ENCODE measurements at regions not wholly inside any gene's neighbourhood (a gene's known extent, or its start where the extent isn't known, plus 50 kb on each side); places are given as distances from the start of the nearest gene placed in this dataset.
"Not testable (repeated sequence)": the region's sequence is repeated elsewhere in the genome, so short reads cannot be mapped to it uniquely, and the experiment has no call there.

DNA sequence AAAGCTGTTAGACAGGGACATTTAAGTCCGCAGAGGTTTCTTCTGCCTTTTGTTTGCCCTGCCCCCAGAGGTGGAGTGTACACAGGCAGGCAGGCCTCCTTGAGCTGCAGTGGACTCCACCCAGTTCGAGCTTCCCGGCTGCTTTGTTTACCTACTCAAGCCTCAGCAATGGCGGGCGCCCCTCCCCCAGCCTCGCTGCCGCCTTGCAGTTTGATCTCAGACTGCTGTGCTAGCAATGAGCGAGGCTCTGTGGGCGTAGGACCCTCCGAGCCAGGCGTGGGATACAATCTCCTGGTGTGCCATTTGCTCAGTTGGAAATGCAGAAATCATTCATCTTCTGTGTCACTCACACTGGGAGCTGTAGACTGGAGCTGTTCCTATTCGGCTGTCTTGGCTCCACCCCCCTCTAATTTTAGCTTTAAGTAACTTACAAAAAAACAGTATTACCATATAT lies 171.5 kb downstream of the PLCE1 start:
- H3K4me3 Mint-ChIP-seq, H3K4me1 Mint-ChIP-seq, H3K27me3 Mint-ChIP-seq: not testable (repeated sequence)

DNA sequence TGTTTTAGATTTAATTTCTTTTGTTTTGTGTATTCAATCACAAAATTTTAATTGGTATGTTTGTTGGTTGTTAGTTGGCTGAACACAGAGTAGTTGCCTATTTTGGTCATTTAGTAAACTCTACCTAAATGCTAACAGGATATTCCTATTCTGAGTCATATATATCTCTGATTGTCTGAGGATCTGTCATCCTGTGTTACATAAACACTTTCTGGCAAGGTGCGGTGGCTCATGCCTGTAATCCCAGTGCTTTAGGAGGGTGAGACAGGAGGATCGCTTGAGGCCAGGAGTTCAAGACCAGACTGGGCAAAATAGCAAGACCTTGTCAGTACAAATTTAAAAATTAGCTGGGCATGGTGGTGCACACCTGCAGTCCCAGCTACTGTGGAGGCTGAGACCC lies 178.6 kb downstream of the PLCE1 start:
- ATAC-seq (replicated peaks) (no peak), DNase-seq (no peak)
- Mint-ChIP-seq H3K4me3 (no peak overlapping the region), H3K9me3 (no peaks in the 10 kb centered on the region), H3K4me1 (no peaks in the 10 kb centered on the region), H3K36me3 (no peaks in the 10 kb centered on the region), H3K27ac (no peak overlapping the region), H3K27me3 (peaks cover 5 to 8% of the 10 kb centered on the region in 2 donors)

More for the DNA sequence above, 171.5 kb downstream of the PLCE1 start:
- ATAC-seq (replicated peaks); H3K9me3 Mint-ChIP-seq; H3K27ac Mint-ChIP-seq; H3K36me3 Mint-ChIP-seq; DNase-seq: not testable (repeated sequence)

DNA sequence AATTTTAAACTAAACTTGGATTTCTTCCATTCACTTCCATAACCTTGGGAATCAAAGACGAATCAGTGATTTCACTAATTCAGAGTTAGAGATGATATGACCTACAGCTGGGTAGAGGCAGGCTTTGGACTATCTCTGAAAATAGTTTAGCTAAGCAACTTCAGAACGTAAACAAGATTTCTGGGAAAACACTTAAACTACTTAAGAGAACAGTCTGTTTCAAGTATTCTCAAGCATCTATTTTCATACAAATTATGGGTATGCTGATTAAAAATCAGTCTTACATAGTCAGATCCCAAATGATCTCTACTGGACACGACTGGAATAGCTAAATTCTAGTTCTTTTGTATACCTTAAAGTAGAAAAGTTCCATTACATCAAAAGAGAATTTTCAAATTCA lies 179.9 kb downstream of the PLCE1 start:
- Mint-ChIP-seq H3K36me3 (no peaks in the 10 kb centered on the region), H3K4me1 (no peaks in the 10 kb centered on the region), H3K4me3 (no peak overlapping the region), H3K9me3 (no peaks in the 10 kb centered on the region), H3K27me3 (peaks cover 5 to 8% of the 10 kb centered on the region in 2 donors), H3K27ac (no peak overlapping the region)
- no peak for ATAC-seq (replicated peaks)
- no peak for DNase-seq

DNA sequence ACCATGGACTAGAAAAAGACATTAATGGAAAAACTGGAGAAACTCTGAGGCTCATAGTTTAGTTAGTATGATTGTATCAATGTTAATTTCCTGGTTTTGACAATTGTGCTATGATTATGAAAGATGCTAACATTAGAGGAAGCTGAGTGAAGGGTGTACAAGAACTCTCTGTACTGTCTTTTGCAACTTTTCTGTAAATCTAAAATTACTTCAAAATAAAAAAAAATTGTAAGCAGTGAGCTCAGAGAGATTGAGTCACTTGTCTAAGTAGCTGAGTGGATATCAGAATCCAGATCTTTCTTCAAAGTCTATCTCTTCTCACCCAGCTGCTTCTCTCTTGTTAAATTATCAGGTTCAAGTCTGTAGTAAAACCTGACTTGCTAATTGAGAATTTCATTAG lies 181.1 kb downstream of the PLCE1 start:
- Mint-ChIP-seq H3K4me3 (no peak overlapping the region), H3K27ac (no peak overlapping the region), H3K36me3 (no peaks in the 10 kb centered on the region), H3K9me3 (no peaks in the 10 kb centered on the region), H3K27me3 (peaks cover 5 to 8% of the 10 kb centered on the region in 2 donors), H3K4me1 (no peaks in the 10 kb centered on the region)
- DNase-seq: no peak
- no peak for ATAC-seq (replicated peaks)

DNA sequence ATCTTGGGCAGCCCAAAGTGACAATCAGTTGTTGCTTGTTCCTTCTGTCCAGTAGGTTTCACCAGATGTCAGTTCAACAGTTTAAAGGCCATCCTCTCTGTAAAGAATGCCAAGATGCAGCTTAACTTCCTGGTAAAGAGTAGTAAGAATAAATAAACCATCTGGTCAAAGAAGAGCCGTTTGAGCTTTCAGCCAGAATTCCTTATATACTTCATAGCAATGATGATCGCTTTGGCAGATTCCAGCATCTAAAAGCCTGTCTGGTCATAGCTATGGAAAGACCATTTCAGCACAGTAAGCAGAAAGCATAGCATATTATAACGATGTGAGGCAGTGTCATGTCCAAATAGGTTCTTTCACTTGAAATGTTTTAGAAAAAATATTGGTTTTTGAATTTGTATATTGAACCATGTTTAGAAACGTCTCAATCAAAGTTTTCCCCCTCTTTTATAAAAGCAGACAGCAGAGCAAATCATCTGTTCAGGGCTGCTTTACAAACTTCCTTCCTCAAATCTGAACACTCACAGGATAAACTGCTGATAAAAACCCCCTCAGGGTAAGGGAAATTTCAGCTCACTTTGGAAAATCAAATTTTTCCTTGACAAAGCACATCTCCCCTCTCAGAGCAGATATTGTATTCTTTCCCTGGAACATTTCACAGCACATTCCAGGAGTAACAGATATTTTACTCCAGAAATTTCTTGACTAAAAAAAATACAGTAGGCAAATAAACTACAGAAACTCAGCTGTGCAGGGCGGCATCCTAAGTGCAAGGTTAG lies 184.1 kb downstream of the NOC3L start:
- H3K4me1 Mint-ChIP-seq: no peaks in the 10 kb centered on the region
- H3K27ac Mint-ChIP-seq: no peak overlapping the region
- DNase-seq (no peak), ATAC-seq (replicated peaks) (no peak)
- no peaks in the 10 kb centered on the region for H3K27me3 Mint-ChIP-seq
- H3K4me3 Mint-ChIP-seq: no peak overlapping the region
- H3K36me3 Mint-ChIP-seq: no peaks in the 10 kb centered on the region
- H3K9me3 Mint-ChIP-seq: no peaks in the 10 kb centered on the region

DNA sequence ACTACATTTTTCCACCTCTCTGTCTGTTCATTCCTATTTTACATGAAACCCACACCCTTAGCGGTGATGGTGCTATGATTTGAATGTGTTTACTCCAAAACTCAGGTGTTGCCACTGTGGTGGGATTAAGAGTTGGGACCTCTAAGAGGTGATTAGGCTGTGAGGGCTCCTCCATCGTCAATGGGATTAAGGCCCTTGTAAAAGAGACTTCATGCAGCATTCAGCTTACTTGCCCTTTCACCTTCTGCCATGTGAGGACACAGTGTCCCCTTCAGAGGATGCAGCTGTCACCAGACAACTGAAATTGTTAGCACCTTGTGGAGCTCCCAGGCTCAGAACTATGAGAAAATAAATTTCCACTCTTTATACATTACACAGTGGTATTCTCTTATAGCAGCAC lies 182.2 kb downstream of the NOC3L start:
- ATAC-seq (replicated peaks): no peak
- no peaks in the 10 kb centered on the region for H3K9me3 Mint-ChIP-seq
- no peak for DNase-seq
- no peaks in the 10 kb centered on the region for H3K36me3 Mint-ChIP-seq
- peaks cover 0 to 5% of the 10 kb centered on the region in 2 donors for H3K27me3 Mint-ChIP-seq
- no peak overlapping the region for H3K27ac Mint-ChIP-seq
- H3K4me1 Mint-ChIP-seq: no peaks in the 10 kb centered on the region
- no peak overlapping the region for H3K4me3 Mint-ChIP-seq

DNA sequence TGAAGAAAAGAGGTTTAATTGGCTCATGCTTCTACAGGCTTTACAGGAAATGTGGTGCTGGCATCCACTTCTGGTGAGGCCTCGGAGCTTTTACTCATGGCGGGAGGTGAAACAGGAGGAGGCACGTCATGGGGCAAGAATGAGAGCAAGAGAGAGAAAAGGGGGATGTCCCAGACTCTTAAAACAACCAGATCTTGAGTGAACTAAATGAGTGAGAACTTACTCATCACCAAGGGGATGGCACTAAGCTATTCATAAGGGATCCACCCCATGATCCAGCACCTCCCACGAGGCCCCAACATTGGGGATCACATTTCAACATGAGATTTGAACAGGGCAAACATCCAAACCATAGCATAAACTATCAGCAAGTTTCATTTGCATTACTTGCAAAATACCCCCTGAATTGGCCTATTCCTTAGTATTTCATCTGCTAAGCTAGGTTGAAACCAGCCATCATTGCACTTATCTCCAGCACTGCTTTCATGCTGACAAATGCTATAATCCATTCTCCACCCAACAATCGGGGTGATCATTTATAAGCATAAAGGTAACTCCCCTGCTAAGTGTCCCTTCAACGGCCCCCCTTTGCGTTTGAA lies 179.0 kb downstream of the NOC3L start:
- no peak overlapping the region for H3K27ac Mint-ChIP-seq
- H3K9me3 Mint-ChIP-seq: no peaks in the 10 kb centered on the region
- DNase-seq: no peak
- H3K4me3 Mint-ChIP-seq: no peak overlapping the region
- no peaks in the 10 kb centered on the region for H3K36me3 Mint-ChIP-seq
- H3K27me3 Mint-ChIP-seq: peaks cover 0 to 5% of the 10 kb centered on the region in 2 donors
- no peak for ATAC-seq (replicated peaks)
- no peaks in the 10 kb centered on the region for H3K4me1 Mint-ChIP-seq

DNA sequence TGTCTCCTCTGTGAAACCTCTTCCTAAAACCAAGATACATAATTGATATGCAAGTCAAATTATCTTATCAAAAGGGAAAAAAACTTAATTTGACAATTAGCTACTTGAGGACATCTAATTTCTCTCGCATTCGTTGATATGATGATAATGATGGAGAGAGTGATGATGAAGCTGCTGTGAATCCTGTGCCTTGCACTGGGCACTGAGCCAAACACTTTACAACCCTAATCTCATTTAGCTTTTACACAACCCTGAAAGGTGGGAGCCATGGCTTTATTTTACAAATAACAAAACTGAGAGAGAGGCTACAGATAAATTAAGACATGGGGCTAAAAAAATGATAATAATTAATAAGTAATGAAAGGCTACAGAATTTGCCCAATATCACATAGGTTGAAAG lies 176.0 kb downstream of the NOC3L start:
- Mint-ChIP-seq H3K4me3 (no peak overlapping the region), H3K4me1 (no peaks in the 10 kb centered on the region), H3K27ac (no peak overlapping the region), H3K36me3 (no peaks in the 10 kb centered on the region), H3K9me3 (no peaks in the 10 kb centered on the region), H3K27me3 (peaks cover 4 to 10% of the 10 kb centered on the region in 2 donors)
- DNase-seq: no peak
- ATAC-seq (replicated peaks): no peak

DNA sequence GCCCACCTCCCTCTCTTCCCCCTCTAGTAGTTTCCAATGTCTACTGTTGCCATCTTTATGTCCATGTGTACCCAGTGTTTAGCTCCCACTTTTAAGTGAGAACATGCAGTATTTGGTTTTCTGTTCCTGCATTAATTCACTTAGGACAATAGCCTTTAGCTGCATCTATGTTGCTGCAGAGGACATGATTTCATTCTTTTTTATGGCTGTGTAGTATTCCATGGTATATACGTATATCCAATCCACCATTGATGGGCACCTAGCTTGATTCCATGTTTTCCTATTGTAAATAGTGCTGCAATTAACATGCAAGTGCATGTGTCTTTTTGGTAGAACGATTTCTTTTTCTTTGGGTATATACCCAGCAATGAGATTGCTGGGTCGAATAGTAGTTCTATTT lies 170.4 kb downstream of the NOC3L start:
- no peaks in the 10 kb centered on the region for H3K9me3 Mint-ChIP-seq
- no peak for DNase-seq
- no peak for ATAC-seq (replicated peaks)
- H3K27me3 Mint-ChIP-seq: peaks cover 10 to 11% of the 10 kb centered on the region in 2 donors
- H3K4me1 Mint-ChIP-seq: no peaks in the 10 kb centered on the region
- no peak overlapping the region for H3K4me3 Mint-ChIP-seq
- no peak overlapping the region for H3K27ac Mint-ChIP-seq
- no peaks in the 10 kb centered on the region for H3K36me3 Mint-ChIP-seq

DNA sequence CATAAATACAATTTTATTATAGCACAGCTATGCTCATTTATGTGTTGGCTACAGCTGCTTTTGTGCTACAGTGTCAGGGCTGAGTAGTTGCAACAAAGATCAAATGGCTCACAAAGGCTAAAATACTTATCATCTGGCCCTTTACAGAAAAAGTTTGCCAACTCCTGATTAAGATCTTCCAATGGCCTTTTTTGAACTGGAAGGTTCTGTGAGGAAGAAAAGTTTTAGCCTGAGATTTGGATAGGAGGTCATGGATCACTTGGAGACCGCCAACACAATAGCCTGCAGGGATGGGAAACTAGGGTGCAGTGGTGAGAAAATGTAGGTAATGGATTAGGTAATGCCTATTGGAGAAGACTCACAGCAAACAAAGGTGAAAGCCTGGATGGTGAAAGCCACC lies 169.8 kb downstream of the NOC3L start:
- Mint-ChIP-seq H3K27me3 (peaks cover 10 to 11% of the 10 kb centered on the region in 2 donors), H3K4me3 (no peak overlapping the region), H3K27ac (no peak overlapping the region), H3K9me3 (no peaks in the 10 kb centered on the region), H3K4me1 (no peaks in the 10 kb centered on the region), H3K36me3 (no peaks in the 10 kb centered on the region)
- ATAC-seq (replicated peaks): no peak
- DNase-seq: no peak

DNA sequence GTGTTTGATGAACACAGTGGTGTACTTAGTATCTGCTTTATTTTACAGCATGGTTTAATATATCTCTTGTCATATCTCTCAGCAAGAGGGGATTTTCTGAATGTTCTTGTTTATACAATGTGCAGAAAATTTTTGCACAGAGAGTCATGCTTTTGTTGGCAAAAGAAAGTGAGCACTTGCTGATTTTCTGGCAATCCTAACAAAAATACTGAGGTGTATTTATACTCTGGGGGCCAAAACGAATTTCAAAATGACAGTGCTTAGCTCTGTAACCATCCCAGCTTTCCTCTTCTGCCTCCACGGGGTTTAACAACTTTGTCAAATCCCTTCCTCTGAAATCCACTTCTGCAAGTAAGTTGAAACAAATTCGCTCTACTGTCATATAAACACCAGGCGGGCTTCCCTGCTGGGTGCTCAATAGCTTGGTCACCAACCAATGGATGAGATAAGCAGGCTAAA lies 169.2 kb downstream of the NOC3L start:
- Mint-ChIP-seq H3K4me1 (no peaks in the 10 kb centered on the region), H3K9me3 (no peaks in the 10 kb centered on the region), H3K36me3 (no peaks in the 10 kb centered on the region), H3K4me3 (no peak overlapping the region), H3K27ac (no peak overlapping the region), H3K27me3 (peaks cover 10 to 11% of the 10 kb centered on the region in 2 donors)
- DNase-seq (no peak), ATAC-seq (replicated peaks) (no peak)

DNA sequence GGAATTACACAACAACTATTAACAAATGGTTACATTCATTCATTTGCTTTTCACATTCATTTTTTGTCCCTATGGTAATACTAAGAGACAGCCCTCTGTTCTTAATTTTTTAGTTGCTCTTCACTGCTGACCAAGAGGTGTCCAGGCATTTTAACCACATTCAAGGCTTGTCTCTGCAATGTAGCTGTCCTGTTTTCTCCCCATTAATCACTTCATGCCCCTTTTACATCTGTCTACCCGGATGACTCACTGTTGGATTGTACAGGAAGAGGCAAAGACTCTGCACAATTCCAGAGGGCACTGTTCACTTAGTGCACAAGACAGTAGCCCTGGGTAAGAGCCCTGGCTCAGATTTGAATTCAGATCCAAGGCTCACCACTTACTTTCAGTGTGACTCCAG lies 168.5 kb downstream of the NOC3L start:
- no peak overlapping the region for H3K4me3 Mint-ChIP-seq

DNA sequence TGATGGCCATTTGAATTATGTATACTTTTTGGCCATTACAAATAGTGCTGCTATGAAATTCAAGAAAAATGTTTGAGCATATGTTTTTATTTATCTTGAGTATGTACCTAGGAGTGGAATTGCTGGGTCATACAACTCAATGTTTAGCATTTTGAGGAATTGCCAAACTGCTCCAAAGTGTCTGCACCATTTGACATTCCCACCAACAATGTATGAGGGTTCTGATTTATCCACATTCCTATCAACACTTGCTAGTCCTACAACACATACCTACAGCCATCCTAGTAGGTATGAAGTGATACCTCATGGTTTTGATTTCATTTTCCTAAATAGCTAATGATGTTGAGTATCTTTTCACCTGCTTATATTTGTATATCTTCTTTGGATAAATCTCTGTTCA lies 165.5 kb downstream of the NOC3L start:
- Mint-ChIP-seq H3K4me3 (no peak overlapping the region), H3K27ac (no peak overlapping the region), H3K4me1 (no peaks in the 10 kb centered on the region), H3K9me3 (no peaks in the 10 kb centered on the region), H3K27me3 (peaks cover 5 to 14% of the 10 kb centered on the region in 2 donors), H3K36me3 (no peaks in the 10 kb centered on the region)
- DNase-seq: no peak
- no peak for ATAC-seq (replicated peaks)

More for the DNA sequence above, 168.5 kb downstream of the NOC3L start:
- Mint-ChIP-seq H3K27me3 (peaks cover 10 to 11% of the 10 kb centered on the region in 2 donors), H3K36me3 (no peaks in the 10 kb centered on the region), H3K4me1 (no peaks in the 10 kb centered on the region), H3K9me3 (no peaks in the 10 kb centered on the region), H3K27ac (no peak overlapping the region)
- DNase-seq (no peak), ATAC-seq (replicated peaks) (no peak)

DNA sequence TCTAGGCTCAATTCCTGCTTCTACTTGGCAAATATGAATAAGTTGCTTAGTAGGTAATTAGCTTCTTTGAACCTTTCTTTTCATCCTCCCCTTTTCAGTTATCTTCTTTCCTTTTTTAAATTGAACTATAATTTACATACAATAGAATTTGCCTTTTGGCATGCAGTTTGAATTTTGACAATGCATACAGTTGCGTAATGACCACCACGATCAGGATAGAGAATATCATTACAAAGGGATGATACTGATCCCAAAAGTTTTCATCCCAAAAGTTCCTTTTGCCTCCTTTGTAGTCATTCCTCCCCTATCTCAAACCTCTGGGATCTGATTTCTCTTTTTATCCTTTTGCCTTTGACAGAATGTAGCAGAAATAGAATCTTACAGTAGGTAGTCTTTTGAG lies 164.4 kb downstream of the NOC3L start:
- Mint-ChIP-seq H3K4me1 (no peaks in the 10 kb centered on the region), H3K9me3 (no peaks in the 10 kb centered on the region), H3K4me3 (no peak overlapping the region), H3K27ac (no peak overlapping the region), H3K27me3 (peaks cover 5 to 18% of the 10 kb centered on the region in 2 donors), H3K36me3 (no peaks in the 10 kb centered on the region)
- ATAC-seq (replicated peaks): no peak
- no peak for DNase-seq

DNA sequence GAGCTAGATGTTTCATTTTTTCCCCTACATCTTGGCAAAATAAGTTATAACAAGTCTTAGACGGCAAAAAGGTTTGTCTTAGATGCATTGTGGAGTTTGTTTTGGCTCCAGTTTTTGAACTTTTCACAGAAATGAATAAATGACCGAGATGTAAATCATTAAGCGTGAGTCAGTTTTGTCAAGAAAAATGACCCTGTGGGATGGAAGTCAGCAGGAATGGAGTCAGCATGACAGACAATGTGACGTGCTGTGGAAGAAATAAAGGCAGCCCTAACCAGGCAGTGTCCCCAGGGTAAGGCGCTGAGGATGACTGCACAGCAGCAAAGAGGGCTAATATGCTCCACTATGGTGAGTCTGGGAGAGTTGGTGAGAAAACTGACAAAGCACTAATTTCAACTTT lies 163.2 kb downstream of the NOC3L start:
- Mint-ChIP-seq H3K36me3 (no peaks in the 10 kb centered on the region), H3K4me1 (no peaks in the 10 kb centered on the region), H3K27ac (no peak overlapping the region), H3K27me3 (peaks cover 0 to 14% of the 10 kb centered on the region in 2 donors), H3K4me3 (no peak overlapping the region), H3K9me3 (peaks cover 0 to 1% of the 10 kb centered on the region in 2 donors)
- no peak for DNase-seq
- ATAC-seq (replicated peaks): no peak
